Endothelial cell of umbilical vein (primary cell): ENCODE measurements at regions not wholly inside any gene's neighbourhood (a gene's known extent, or its start where the extent isn't known, plus 50 kb on each side); places are given as distances from the start of the nearest gene placed in this dataset.

Source experiments
- BruUV-seq: library from RNA; stranded (reverse); fragments of 400-500 nt; replicated peaks from 2 replicates; lab custom pipeline; 2021; lab: Mats Ljungman, UMichigan
- CTCF ChIA-PET: fragments of 300-600, 350-600 bp; sonication (Branson Sonifier 250); formaldehyde crosslinking; loops from one replicate; lab custom pipeline; 2021; ENCODE audit warnings: antibody characterized with exemption, inconsistent platforms; lab: Charles Lee
- POLR2A ChIA-PET: fragments of 300-600, 350-600 bp; sonication (Branson Sonifier 250); formaldehyde crosslinking; loops from one replicate; lab custom pipeline; 2021; ENCODE audit warnings: antibody characterized with exemption, inconsistent platforms; lab: Charles Lee
- DNase-seq: peaks from one replicate; pipeline ENCODE4 v3.0.0-alpha.2; 2011; ENCODE audit warnings: low read depth, low spot score
- FAIRE-seq: peaks from 2 replicates; lab custom pipeline; 2011; peaks lifted over from hg19 to GRCh38; lab: Jason Lieb, UNC
- H2AFZ ChIP-seq: 2 replicates; pipeline ENCODE4 v1.6.0; 2012; ENCODE audit warnings: low read depth, low read length, control low read depth, inconsistent platforms
- H3K27ac ChIP-seq: 2 replicates; pipeline ENCODE4 v1.5.1; 2011; ENCODE audit warnings: low read depth, mild to moderate bottlenecking, control low read depth, low read length, moderate library complexity; ENCODE audit not compliant: insufficient read depth
- H3K27me3 ChIP-seq, 2 experiments: 2 replicates each; pipeline versions ENCODE4 v1.6.0 to v1.6.1; 2011; ENCODE audit warnings: low read length in 2 of 2, mixed read lengths in 1 of 2; ENCODE audit not compliant: control insufficient read depth in 2 of 2, insufficient read depth in 2 of 2
- H3K36me3 ChIP-seq, 2 experiments: 2 replicates in 1 of 2; 3 replicates in 1 of 2; pipeline ENCODE4 v1.5.1; 2011; ENCODE audit warnings: low read length in 2 of 2, mild to moderate bottlenecking in 1 of 2, moderate library complexity in 1 of 2; ENCODE audit not compliant: control insufficient read depth in 2 of 2, insufficient read depth in 2 of 2; ENCODE audit errors: extremely low read depth in 1 of 2
- H3K4me1 ChIP-seq: 3 replicates; pipeline ENCODE4 v1.5.1; 2011; ENCODE audit warnings: mild to moderate bottlenecking, low read length; ENCODE audit not compliant: control insufficient read depth, insufficient read depth; ENCODE audit errors: extremely low read depth
- H3K4me2 ChIP-seq: 2 replicates; pipeline ENCODE4 v1.6.1; 2011; ENCODE audit warnings: low read length, control low read depth, mixed read lengths; ENCODE audit not compliant: insufficient read depth
- H3K4me3 ChIP-seq, 3 experiments: fragments of 200-600 bp in 1 of 3; sonication (generic), shearing (Covaris generic) in 1 of 3; replicated peaks in 1 of 3; 2 replicates each; pipeline ENCODE4 v1.5.1; 2011 to 2016; ENCODE audit warnings: control low read depth in 3 of 3, low read length in 3 of 3, mild to moderate bottlenecking in 2 of 3, inconsistent platforms in 1 of 3, low read depth in 1 of 3, moderate library complexity in 1 of 3; ENCODE audit not compliant: insufficient read depth in 1 of 3
- H3K79me2 ChIP-seq: 2 replicates; pipeline ENCODE4 v1.6.0; 2012; ENCODE audit warnings: low read length, inconsistent platforms; ENCODE audit not compliant: control insufficient read depth, insufficient read depth
- H3K9ac ChIP-seq: replicated peaks from 2 replicates; pipeline ENCODE3; 2011; ENCODE audit warnings: low read length, control low read depth; ENCODE audit not compliant: insufficient read depth; ENCODE audit errors: extremely low read depth
- H3K9me1 ChIP-seq: replicated peaks from 3 replicates; pipeline ENCODE4 v1.6.0; 2011; ENCODE audit warnings: mild to moderate bottlenecking, low read length; ENCODE audit not compliant: control insufficient read depth, insufficient read depth; ENCODE audit errors: extremely low read depth
- H3K9me3 ChIP-seq: replicated peaks from 2 replicates; pipeline ENCODE4 v1.5.1; 2012; ENCODE audit warnings: low read length, inconsistent platforms; ENCODE audit not compliant: control insufficient read depth, insufficient read depth
- H4K20me1 ChIP-seq: replicated peaks from 2 replicates; pipeline ENCODE3; 2011; ENCODE audit warnings: mild to moderate bottlenecking, low read length; ENCODE audit not compliant: control insufficient read depth, insufficient read depth; ENCODE audit errors: extremely low read depth
- CTCF ChIP-seq, 2 donors: IDR thresholded peaks; 1 replicate in 1 of 2; 2 replicates in 1 of 2; pipeline ENCODE4 v1.5.1; 2011; ENCODE audit warnings: low read length in 2 of 2, mild to moderate bottlenecking in 2 of 2, moderate library complexity in 2 of 2, control low read depth in 1 of 2, inconsistent platforms in 1 of 2, low read depth in 1 of 2; ENCODE audit not compliant: insufficient read depth in 1 of 2; ENCODE audit errors: extremely low read depth in 1 of 2
- EZH2 ChIP-seq: IDR thresholded peaks from 2 replicates; pipeline ENCODE4 v1.6.1; 2012; ENCODE audit warnings: borderline replicate concordance, low read depth, mild to moderate bottlenecking, moderate library complexity, low read length, inconsistent platforms; ENCODE audit not compliant: severe bottlenecking
- FOS ChIP-seq: IDR thresholded peaks from 2 replicates; pipeline ENCODE4 v1.6.1; 2011; ENCODE audit warnings: mild to moderate bottlenecking, low read length, moderate library complexity, borderline replicate concordance; ENCODE audit not compliant: insufficient read depth
- GATA2 ChIP-seq: IDR thresholded peaks from 2 replicates; pipeline ENCODE4 v1.7.0; 2011; ENCODE audit warnings: low read depth, mild to moderate bottlenecking, moderate library complexity, mixed read lengths, low read length; ENCODE audit not compliant: insufficient read length, insufficient read depth
- JUN ChIP-seq: IDR thresholded peaks from 2 replicates; pipeline ENCODE4 v1.6.1; 2011; ENCODE audit warnings: borderline replicate concordance, low read depth; ENCODE audit not compliant: insufficient read length, insufficient read depth
- MAX ChIP-seq: IDR thresholded peaks from 2 replicates; pipeline ENCODE4 v1.6.1; 2011; ENCODE audit not compliant: insufficient read depth, insufficient read length
- MYC ChIP-seq: IDR thresholded peaks from one replicate; pipeline ENCODE4 v1.6.1; 2011; ENCODE audit warnings: mild to moderate bottlenecking, low read depth, low read length
- POLR2A ChIP-seq: IDR thresholded peaks from 2 replicates; pipeline ENCODE4 v1.6.1; 2012; ENCODE audit warnings: low read depth, mild to moderate bottlenecking, control low read depth, low read length
- POLR2AphosphoS5 ChIP-seq: IDR thresholded peaks from 2 replicates; pipeline ENCODE4 v1.6.1; 2012; ENCODE audit warnings: low read depth, mild to moderate bottlenecking, control low read depth, low read length, moderate library complexity; ENCODE audit not compliant: insufficient read depth
- dilution Hi-C: fragments of 300-500 bp; cut with MboI; formaldehyde crosslinking; loops from one replicate; pipeline ENCODE4 v1.15.0; 2019; ENCODE audit warnings: low sequenced_read_pairs; ENCODE audit not compliant: extremely low pct_ligation_motif_present
- intact Hi-C: fragments of 100-400 bp; cut with micrococcal nuclease; formaldehyde crosslinking; loops from one replicate; pipeline ENCODE4 v1.10.0; 2022

GRCh38 chrX:9180623-9181022, 146.7 kb upstream of the FAM9B start:
- DNase-seq (no peak), FAIRE-seq (no peak)
- no peak overlapping the region for H3K4me2 ChIP-seq
- H3K27ac ChIP-seq, result no peak overlapping the region
- CTCF ChIA-PET, result no interaction called here
- no peaks in the 10 kb centered on the region for H3K79me2 ChIP-seq
- no peaks in the 10 kb centered on the region for H3K27me3 ChIP-seq
- no peaks in the 10 kb centered on the region for H3K9me1 ChIP-seq
- intact Hi-C loops, result no loop called here
- H3K4me1 ChIP-seq, result no peaks in the 10 kb centered on the region
- H3K4me3 ChIP-seq, result no peak overlapping the region
- POLR2A ChIA-PET, result no interaction called here
- TF ChIP-seq POLR2AphosphoS5, result no peak
- no peak for TF ChIP-seq MYC
- no peak for TF ChIP-seq GATA2
- TF ChIP-seq JUN, result no peak
- no peak for TF ChIP-seq EZH2
- no peak for TF ChIP-seq POLR2A
- no peak for TF ChIP-seq MAX
- TF ChIP-seq CTCF (IDR thresholded peaks at IDR 0.05; ENCODE audit: extremely low read depth in 1 of 2, insufficient read depth in 1 of 2, low read depth in 1 of 2, low read length in 2 of 2), result no peak
- no peak for TF ChIP-seq FOS
- H3K9me3 ChIP-seq, result no peaks in the 10 kb centered on the region
- no peak overlapping the region for H3K9ac ChIP-seq
- dilution Hi-C loops, result no loop called here
- no peaks in the 10 kb centered on the region for H4K20me1 ChIP-seq
- no TSS peak for BruUV-seq
- no peak overlapping the region for H2AFZ ChIP-seq
- H3K36me3 ChIP-seq, result no peaks in the 10 kb centered on the region
